CD4-positive, alpha-beta T cell treated with Interleukin-21 for 1 hour (primary cell): ENCODE measurements at regions not wholly inside any gene's neighbourhood (a gene's known extent, or its start where the extent isn't known, plus 50 kb on each side); places are given as distances from the start of the nearest gene placed in this dataset.

ENCODE experiments used
- DNase-seq: peaks from one replicate; pipeline ENCODE4 v3.0.0-alpha.2; 2020

DNA sequence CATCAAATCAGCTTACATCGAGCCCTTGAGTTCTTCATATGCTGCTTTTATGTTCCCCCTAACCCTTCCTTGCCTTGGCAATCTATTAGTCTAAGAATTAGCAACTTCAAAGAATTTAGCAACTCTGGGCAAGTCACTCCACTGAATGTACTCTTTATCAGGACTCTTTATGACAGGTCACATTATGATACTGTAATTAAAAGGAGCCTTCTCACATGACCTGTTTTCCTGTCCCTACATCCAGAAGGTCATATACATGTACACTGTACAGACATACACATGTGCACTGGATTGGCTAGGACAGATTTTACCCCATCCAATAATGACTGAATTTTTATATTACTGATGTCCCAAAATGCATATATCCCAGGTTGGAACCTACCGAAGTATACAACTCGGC, 463.1 kb downstream of the SHQ1 start:
- no peak for DNase-seq

DNA sequence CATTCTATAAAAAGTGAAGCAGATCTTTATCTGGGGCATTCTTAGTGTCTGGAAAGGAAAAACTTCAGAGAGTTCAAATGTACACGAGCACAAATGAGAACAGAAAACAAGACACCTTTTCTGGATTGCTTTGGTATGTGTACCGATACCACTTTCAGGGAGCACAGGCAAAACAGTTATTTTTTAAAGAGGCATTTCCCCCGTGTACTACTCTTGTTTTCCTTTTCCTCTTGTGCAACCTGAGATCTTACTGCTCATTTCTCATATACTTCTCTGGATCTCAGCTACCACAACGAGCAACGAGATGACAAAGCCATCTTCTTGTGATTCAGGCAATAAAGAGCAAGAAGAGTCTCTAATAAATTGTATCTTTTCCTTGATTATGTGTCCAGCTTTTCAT, 463.6 kb downstream of the SHQ1 start:
- DNase-seq: no peak

DNA sequence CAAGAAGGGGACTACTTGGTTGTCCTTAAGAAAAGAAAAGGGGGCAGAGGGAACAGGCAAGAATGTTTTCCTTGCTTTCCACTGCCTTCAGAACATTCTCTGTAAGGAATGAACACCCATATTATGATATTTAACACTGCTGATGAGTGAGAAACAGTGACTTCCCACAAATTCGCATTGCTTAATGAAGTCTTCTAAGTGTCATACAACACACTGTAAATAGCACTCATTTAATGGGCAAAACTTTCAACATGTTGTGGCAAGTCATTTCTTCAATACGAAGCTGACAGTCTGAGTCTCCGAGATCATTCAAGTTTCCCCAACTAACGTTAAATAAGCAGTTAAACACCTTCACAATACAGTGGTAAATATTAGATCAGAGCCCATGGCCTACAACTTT, 464.4 kb downstream of the SHQ1 start:
- no peak for DNase-seq

DNA sequence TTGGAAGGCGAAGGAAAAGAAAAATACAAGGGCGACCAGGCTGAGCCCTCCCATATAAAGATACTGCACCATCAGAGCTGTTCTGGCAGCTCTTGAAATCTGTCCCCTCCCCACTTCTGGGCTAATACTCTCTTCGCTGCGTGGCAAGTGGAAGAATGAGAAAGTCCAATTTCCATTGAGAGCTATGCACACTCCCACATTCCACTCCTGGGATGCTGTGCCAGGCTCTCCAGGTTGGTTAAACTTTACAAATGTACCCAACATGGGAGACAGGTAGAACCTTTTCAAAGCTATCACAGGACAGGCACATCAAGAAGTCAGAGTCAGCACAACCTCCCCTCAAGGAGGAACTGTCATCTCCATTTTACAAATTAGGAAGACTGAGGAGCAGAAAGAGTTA, 465.0 kb downstream of the SHQ1 start:
- DNase-seq: no peak

DNA sequence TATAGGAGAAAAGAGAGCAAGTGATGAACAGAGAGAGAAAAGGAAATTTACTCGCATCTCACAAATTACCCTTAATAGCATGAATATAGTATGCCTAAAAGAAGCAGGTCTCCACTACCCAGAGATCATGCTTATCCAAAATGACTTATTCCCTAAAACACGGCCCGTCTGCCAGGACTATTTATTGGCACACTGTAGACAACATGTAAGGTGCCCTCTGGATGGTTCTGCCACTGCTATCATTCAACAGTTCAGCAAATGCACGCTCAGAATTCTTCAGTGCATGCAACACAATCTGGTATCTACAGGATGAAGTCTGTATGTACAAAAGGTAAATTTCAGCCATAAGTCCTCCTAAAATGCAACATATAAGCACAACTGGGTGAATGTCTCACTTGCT, 465.8 kb downstream of the SHQ1 start:
- DNase-seq: no peak

DNA sequence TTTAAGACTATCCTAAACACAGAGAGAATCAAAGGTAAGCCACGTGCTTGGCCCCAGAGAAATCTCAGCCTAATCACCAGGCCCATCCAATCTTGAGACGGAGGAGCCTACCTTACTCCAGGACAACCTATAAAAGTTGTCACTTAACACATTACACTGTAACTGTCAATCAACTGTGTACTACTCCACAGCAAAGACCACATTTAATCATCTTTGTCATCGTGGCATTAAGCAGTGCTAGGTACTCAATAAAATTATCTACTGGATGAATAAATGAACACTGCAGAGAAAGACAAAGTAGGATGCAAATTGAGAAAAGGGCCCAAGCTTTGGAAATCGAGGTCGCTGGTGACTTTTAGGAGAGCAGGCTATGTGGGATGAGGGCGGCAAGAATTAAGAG, 466.7 kb downstream of the SHQ1 start:
- no peak for DNase-seq

DNA sequence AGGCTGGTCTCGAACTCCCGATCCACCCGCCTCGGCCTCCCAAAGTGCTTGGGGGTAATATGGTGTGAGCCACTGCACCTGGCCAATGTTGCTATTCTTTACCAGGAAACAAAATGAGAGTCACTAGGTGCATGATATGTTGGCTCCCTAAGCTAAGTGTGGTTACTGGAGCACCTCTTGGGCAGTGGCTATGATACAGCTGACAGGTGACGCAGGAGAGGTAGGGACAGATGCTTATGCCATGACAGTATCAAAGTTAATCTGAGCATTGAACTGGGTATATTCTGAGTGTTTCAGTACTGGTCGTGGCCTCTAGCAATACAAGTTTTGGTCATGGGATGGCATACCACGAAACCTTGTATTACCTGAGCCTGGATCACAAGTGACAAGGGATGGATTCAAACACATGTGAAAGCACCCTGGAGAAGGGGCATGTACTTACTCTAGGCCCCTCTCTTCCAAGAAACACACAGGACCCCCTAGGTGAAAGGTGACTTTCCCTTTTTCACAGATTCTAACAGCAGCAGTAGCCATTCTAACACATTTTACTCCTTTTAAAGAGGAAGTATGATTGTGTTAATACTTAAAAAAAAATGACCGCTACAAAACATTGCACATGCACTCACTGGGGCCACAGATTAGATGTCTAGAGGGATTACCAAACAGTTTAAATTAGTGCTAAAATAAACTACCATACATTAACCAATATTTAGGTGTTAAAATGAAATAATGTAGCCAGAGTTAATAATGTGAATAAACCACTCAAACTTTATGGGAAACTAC, 467.3 kb downstream of the SHQ1 start:
- DNase-seq: no peak

DNA sequence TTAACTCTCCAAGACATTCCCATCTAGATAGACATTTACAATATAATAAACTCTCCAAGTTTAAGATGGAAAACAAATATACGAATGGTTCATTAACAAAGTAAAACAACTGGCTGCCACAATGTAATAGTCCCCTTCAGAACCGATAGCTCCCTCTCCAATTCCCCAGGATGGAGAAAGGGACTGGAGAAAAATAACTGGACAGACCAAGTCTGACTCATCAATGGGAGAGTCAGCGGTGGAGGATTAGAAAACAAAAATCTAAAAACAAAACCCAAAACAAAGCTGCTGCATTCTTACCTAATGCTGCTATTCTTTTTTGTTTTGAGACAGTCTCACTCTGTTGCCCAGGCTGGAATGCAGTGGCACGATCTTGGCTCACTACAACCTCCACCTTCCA, 468.1 kb downstream of the SHQ1 start:
- DNase-seq: no peak

DNA sequence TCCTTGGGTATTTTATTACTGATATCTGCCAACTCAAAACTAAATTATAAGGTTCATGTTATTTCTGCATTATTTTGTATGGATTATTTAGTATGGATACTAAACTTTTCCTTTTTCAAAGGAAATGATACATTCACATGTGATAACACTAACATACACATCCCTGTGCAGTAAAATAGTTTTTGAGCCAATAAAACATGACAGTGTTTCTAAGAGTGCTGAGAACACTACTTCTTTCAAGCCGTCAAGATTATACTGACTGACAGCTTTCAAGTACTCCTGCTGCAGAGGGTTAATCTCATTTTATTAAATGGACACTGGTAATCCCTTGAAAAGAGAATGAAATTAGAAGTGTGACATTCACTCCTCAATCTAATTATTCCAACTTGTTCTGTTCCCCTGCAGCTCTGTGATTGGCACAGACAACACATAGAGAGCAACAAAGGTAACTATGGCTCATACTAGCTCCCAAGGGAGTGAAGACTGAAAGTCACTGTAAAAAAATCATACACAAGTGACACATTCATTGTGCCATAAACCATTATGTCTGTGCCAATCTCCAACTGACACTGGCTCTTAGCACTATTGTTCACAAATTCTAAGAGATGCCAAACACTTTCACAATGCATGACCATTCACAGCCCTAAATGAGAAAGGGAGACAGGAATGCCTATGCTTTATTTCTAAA, 468.6 kb downstream of the SHQ1 start:
- DNase-seq: no peak

DNA sequence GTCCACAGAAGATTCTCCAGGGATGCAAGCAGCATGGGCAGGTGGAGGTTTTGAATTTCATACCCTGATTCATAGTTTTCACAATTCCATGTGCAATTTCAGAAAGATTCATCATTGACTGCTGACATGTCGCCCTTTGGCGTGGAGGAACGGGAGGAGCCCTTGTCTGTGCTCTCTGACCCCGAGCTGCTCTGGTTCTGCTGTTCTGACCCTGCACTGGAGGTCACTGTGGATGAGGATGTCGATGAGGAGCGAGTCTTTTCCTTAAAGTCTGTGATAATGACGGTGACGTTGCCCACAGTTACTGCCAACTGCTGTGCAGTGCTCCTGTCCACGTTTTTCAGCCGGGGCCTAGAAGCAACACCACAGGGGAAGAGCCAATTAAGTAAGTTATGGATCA, 470.0 kb downstream of the SHQ1 start:
- DNase-seq: no peak

DNA sequence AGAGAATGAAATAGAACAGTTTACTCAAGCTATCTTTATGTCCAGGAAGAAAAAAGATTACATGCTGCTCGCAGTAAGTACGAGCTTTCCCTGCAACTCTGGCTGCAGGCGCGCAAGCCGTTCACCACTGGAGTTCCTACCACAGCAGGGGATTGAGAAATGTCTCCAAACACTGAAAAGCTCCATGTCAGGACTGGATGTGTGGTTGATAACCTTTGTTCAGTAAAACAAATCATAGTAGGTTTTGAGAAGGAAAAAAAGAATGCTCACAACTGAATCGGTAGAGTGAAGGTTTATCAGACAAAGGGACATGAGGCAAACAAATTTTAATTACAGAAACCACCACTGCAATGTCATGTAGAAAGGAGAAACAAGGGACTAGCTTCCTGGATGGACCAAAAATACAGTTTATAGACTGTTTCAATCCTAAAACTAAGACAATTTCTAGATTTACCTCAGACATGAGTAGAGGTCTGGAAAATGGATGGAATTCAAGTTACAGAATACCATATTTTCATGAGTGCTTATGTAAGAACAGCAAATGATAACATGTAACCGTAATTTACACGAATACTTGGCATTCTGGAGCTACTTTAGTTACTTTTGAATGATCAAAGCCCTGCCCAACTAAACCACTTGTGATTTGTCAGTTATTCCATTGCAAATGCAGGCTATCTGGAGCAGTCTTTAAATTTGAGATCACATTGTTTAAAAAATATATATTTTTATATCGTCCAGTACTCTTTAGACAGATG, 471.1 kb downstream of the SHQ1 start:
- DNase-seq: no peak

DNA sequence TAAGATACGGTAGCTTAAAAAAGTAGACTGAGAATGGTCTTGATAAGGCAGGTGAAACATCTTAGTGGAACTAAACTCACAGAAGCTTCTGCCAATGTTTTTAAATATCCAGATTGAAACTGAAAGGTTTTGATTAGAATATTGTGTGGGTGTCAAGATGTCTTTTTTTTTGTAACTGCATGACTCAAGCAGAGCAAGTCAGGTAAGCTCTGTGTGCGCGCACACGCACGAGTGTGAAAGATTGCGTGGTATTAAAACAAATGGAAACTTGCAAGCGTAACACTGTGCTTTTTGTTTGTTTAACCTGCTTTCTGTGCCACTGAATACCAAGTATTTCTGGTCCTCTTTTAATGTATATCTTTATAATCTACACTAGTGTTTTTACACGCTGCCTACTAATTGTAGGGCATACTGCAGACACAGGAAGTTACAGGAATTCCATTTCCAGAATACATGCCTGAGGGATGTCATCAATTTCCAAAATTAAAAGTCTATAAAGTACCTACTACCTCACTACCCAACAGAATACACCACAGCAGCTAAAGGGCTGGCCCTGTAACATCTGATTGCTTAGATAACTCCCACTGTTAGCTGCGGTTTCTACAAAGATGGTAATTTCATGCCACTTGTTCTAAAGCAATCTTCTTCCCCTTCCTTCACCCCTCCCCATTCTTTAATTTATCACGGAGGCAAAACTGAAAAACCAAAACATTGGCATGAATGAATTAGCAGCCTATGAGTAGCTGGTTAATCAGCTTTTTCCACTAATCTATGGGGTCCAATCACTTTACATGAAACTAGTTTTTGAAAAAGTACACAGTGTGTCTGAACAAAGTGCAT, 472.8 kb downstream of the SHQ1 start:
- peak; percentile 11 for DNase-seq

DNA sequence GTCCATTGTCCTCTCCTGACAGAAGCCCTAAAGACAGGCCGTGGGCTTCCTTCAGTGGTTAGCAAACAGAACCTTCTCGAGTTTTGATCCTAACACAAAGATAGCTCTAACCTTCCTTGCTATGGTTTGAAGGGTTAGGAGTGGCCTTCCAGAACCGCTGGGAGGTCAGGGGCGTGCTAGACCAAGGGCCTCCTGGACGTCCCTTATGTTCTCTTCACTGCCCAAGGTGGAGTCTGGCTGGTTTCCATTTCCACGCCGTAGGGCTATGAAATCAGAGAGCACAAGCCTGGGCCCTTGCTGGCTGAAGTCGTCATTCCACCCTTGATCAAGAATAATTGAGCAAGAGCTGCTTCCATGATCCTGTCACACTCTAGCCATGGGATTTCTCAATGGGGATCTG, 475.1 kb downstream of the SHQ1 start:
- DNase-seq: no peak

DNA sequence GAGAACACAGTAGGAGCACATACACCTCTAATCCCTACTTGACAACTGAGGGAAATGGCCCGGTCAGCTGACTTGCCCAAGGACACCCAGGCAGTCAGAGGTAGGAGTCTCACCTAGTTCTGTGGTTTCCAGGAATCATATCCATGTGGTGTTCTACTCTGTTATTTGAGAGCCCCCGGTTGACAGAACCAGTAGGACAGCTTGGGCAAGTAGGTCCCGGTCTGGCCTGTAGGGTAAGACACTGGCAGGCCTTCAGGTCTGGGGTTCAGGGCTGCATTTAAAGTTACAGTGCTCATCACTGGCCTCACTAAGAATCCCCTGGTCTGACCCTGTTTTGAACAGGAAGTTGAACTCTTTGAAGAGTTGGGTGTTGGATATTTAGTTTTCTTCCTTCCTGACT, 476.1 kb downstream of the SHQ1 start:
- DNase-seq: no peak

DNA sequence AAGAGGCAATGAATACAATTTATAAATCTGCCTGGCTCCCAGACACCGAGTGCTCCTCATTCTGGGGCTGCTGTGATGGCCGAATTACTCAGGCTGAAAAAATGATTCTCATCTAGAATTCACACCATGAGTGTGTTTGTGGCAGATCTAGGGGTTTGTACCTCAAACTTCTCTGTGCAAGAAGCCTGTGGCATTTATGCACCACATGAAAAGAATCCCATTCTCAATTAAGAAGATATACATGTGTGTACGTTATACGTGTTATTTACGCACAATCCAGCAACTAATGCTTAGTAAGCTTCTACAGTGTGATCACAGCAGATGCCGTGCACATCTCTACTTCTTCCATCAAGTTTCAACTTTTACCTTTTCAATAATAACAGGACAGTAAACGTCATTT, 476.8 kb downstream of the SHQ1 start:
- DNase-seq: no peak

DNA sequence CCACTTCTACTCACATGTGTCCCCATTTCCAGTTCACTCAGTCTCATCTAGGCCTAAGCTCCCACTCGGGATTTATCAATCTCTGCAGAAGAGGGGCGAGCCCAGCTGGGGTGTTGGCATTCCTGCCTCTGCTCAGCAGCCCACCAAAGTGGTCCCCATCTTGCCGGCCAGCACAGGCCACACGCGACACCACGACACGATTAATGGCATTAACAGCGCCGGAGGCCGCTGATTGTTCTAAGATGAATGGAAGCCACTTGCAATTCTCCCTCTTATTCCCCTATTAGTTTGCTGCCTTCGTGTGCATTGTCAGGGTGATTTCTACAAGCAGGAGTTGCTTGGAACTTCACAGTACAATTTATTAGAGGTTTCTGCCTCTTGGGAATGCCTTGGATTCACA, 477.3 kb downstream of the SHQ1 start:
- DNase-seq: no peak

DNA sequence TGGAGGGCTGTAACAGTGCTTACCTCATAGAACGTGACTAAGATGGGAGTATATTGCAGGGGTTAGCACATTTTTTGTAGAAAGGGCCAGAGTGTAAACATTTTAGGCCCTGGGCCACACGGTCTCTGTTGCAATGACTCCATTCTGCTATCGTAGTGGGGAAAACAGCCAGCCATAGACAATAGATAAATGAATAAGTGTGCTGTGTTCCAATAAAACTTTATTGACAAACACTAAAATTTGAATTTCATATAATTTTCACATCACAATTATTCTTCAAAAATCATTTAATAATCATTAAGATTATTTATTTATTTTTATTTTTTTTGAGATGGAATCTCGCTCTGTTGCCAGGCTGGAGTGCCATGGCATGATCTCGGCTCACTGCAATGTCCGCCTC, 478.6 kb downstream of the SHQ1 start:
- DNase-seq: no peak

DNA sequence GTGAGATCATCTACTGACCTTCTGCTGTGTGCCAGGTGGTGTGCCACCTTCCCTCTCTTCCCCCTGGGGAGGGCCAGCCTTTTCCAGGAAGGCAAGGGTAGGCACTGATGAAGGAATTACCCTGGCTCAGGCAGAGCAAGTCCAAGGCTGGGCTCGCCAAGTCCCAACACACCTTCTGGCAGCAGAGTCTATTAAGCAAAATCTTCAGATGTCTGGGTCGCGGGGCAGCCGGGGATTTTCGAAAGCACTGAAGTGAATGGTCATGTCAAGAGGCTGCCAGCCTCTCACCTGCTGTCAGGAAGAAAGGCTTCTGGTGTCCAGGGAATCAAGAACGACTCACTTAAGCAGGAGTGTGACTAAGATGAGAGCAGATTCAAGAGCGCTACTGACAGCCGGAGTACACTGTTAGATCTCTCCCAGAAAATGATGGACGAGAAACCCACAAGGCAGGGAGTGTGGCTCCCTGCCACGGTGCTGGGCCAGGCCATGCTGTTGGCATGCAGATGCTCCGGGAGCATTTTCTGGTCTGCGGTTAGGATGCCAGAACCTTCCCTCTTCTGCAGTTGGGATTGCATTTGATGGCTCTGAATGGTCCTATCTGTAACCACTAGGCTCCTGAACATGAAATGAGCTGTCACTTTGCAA, 479.8 kb downstream of the SHQ1 start:
- DNase-seq: no peak

DNA sequence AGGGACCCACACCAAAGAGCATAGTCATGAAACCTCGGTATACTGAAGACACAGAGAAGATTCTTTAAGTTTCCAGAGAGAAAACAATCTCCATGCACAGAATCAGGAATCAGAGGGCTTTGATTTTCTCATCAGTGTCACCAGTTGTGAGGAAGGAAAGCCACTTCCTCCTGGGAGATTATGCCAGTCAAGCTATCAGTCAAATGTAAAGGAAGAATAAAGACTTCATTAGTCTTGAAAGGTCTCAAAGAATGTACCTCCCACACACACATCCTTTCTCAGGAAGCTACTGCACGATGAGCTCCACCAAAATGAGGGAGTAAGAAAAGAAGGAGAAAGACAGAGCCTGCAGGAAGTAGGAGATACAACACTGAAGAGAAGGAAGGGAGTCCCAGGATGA, 486.3 kb downstream of the SHQ1 start:
- DNase-seq: no peak

DNA sequence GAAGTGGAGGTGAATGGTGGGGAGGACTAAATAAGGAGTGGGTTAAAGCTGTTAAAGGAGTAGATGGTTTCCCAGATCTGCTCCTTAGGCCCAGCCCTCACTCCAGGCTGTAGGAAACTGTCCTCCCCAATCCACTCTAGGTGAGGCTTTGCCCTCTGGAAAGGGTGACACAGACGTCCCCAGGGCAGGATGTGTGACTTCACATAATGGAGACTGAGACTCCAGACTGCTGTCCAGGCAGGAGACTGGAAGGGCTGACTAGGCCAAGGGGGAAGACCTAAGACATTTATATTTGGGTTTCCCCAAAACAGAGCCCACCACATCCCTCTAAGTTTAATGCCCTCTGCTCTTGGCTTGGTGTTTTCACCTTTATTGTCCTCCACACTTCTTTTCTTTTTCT, 488.5 kb downstream of the SHQ1 start:
- DNase-seq: no peak

DNA sequence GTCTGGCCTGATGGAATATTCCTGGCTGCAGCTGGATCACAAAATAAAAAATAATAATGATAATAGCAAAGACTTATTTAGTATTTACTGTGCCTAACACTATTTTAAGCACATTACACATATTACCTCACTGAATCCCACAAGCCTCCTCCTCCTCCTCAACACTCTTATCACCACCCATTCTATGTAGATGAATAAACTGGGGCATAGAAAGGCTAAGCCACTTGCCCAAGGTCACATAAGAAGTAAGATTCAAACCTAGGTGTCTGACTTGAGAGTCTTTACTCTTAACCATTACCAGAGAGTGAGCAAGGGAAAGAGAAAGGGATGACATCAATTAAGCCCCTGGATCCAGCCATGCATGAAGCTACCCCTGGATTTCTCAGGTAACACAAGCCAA, 493.1 kb downstream of the SHQ1 start:
- DNase-seq: no peak

DNA sequence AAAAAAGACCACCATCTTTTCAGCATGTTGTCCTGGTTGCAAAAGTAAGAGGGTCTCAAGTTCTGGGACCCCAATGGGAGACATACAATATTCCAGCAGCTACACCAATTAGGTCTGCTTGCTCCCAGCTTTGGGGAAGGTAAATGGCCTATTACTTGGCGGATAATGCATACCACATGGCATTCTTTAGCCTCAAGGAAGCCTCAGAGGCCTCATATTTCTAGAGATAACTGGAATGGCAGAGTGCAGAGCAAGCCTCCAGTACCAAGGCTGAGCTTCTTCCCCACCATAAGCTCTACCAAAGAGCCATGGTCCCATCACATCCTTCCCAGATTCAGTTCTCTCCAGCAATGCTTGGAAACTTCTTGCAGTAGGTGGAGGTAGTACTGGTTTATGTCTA, 493.8 kb downstream of the SHQ1 start:
- DNase-seq: no peak
